GM23338 (cell line): ENCODE measurements at regions not wholly inside any gene's neighbourhood (a gene's known extent, or its start where the extent isn't known, plus 50 kb on each side); places are given as distances from the start of the nearest gene placed in this dataset.

Experiments used
- ATAC-seq: fragments of 200-7000 bp; cut with Tn5 transposase; 3 replicates; pipeline ENCODE4 v1.9.1; 2020
- DNase-seq: peaks from one replicate; pipeline ENCODE4 v3.0.0-alpha.2; 2015; ENCODE audit warnings: low spot score
- H2AFZ ChIP-seq: fragments of 200-600 bp; sonication (generic); 2 replicates; pipeline ENCODE4 v1.8.0; 2016; ENCODE audit warnings: antibody characterized with exemption, mild to moderate bottlenecking, moderate library complexity
- H3F3A ChIP-seq: fragments of 200-600 bp; sonication (generic); replicated peaks from 2 replicates; pipeline ENCODE4 v1.8.0; 2017; ENCODE audit warnings: antibody characterized with exemption, mixed run types, low read depth
- H3K27ac ChIP-seq: fragments of 200-600 bp; sonication (generic); 2 replicates; pipeline ENCODE4 v1.6.1; 2016; ENCODE audit warnings: low read depth
- H3K27me3 ChIP-seq: fragments of 200-600 bp; sonication (generic); 2 replicates; pipeline ENCODE4 v1.8.0; 2016; ENCODE audit warnings: mild to moderate bottlenecking, mixed run types, moderate library complexity; ENCODE audit not compliant: insufficient read depth
- H3K36me3 ChIP-seq: fragments of 200-600 bp; sonication (generic); 2 replicates; pipeline ENCODE4 v1.8.0; 2016; ENCODE audit warnings: mild to moderate bottlenecking; ENCODE audit not compliant: insufficient read depth
- H3K4me1 ChIP-seq: fragments of 200-600 bp; sonication (generic); 2 replicates; pipeline ENCODE4 v1.8.0; 2016; ENCODE audit warnings: mild to moderate bottlenecking, moderate library complexity; ENCODE audit not compliant: insufficient read depth
- H3K4me2 ChIP-seq: fragments of 200-600 bp; sonication (generic); 2 replicates; pipeline ENCODE4 v1.7.1; 2017; ENCODE audit warnings: mixed run types
- H3K4me3 ChIP-seq: fragments of 200-600 bp; sonication (generic); 2 replicates; pipeline ENCODE4 v1.6.1; 2016; ENCODE audit warnings: mixed run types
- H3K79me2 ChIP-seq: fragments of 200-600 bp; sonication (generic); replicated peaks from 2 replicates; pipeline ENCODE4 v1.8.0; 2017; ENCODE audit warnings: mild to moderate bottlenecking; ENCODE audit not compliant: insufficient read depth
- H3K9me2 ChIP-seq: fragments of 200-600 bp; sonication (generic); 2 replicates; pipeline ENCODE4 v1.8.0; 2017; ENCODE audit not compliant: insufficient read depth
- H4K20me1 ChIP-seq: fragments of 200-600 bp; sonication (generic); replicated peaks from 2 replicates; pipeline ENCODE4 v1.8.0; 2017; ENCODE audit warnings: mild to moderate bottlenecking; ENCODE audit not compliant: insufficient read depth
- H3K27ac Mint-ChIP-seq: 2 replicates; pipeline ENCODE4 v1.8.0; 2020; ENCODE audit warnings: inconsistent platforms, mild to moderate bottlenecking, moderate library complexity, mixed read lengths
- H3K27me3 Mint-ChIP-seq: 3 replicates; pipeline ENCODE4 v1.8.0; 2022; ENCODE audit warnings: low read depth, mild to moderate bottlenecking, moderate library complexity, mixed read lengths, inconsistent platforms; ENCODE audit not compliant: insufficient read depth, poor library complexity
- H3K36me3 Mint-ChIP-seq: 3 replicates; pipeline ENCODE4 v1.8.0; 2021; ENCODE audit warnings: low read depth, mild to moderate bottlenecking, inconsistent platforms, moderate library complexity, mixed read lengths
- H3K4me1 Mint-ChIP-seq: 3 replicates; pipeline ENCODE4 v1.8.0; 2020; ENCODE audit warnings: mild to moderate bottlenecking, inconsistent platforms, mixed read lengths
- H3K4me3 Mint-ChIP-seq: 3 replicates; pipeline ENCODE4 v1.8.0; 2021; ENCODE audit warnings: moderate library complexity, mild to moderate bottlenecking, inconsistent platforms, mixed read lengths
- H3K9me3 Mint-ChIP-seq: 3 replicates; pipeline ENCODE4 v1.8.0; 2020; ENCODE audit warnings: moderate library complexity, mild to moderate bottlenecking, inconsistent platforms, mixed read lengths
- CREB1 ChIP-seq: fragments of 250-450 bp; sonication (Bioruptor Pico); IDR thresholded peaks from 2 replicates; pipeline ENCODE4 v1.5.0; 2020; ENCODE audit warnings: low read depth, mild to moderate bottlenecking, moderate library complexity
- POLR2AphosphoS5 ChIP-seq: IDR thresholded peaks from 2 replicates; pipeline ENCODE4 v1.6.1; 2016; ENCODE audit warnings: antibody characterized with exemption, low read depth
- ZNF114 ChIP-seq: fragments of 250-450 bp; sonication (Bioruptor Pico); IDR thresholded peaks from 2 replicates; pipeline ENCODE4 v1.5.0; 2020; ENCODE audit warnings: mild to moderate bottlenecking, moderate library complexity
- TF ChIP-seq, protein P1 (sequence below): fragments of 250-450 bp; sonication (Bioruptor Pico); IDR thresholded peaks from 2 replicates; pipeline ENCODE4 v1.5.0; 2020; ENCODE audit warnings: mild to moderate bottlenecking, moderate library complexity
- TF ChIP-seq, protein P2 (sequence below): IDR thresholded peaks from 2 replicates; pipeline ENCODE4 v1.6.1; 2016; ENCODE audit warnings: antibody characterized with exemption

DNA sequence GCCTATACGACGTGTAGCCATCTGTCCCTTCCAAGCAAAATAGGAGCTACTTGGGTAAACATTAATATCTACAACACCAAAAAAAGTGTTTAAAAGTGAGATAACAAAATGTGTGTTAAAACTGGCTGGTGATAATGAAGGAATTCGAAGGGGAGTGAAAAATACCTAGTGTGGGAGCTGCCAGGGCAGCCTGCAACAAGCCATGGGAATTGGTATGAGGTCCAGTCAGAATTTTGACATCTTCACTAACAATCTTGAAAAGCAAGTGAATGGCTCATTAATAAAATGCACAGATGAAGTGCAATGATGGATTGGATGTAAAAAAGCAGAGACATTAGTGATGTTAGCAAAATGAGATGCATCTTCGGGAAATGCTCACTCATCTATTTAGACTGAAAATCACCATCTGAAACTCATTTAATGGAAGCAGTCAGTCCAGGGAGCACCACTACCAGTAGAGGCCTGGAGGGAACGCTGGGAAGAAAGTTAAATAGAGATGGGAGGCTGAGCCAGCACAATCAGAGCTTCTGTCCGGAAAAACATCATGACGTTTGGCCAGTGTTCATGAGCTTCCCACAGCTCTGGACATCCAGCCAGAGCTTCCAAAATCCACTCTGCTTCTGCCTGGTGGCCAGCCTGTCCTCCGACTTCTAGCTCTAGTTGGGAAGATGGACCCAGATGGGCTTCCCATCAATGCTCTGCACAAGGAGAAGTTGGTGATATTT lies 405.0 kb upstream of the TMTC1 start:
- Histone ChIP-seq H3K27ac (no peak overlapping the region), H3K27me3 (no peaks in the 10 kb centered on the region), H3K4me3 (no peak overlapping the region), H3F3A (no peaks in the 10 kb centered on the region), H3K9me2 (no peaks in the 10 kb centered on the region), H3K4me1 (no peaks in the 10 kb centered on the region), H4K20me1 (no peaks in the 10 kb centered on the region), H2AFZ (no peak overlapping the region; the same call in 1 of the 2 replicates), H3K36me3 (no peaks in the 10 kb centered on the region), H3K79me2 (no peaks in the 10 kb centered on the region), H3K4me2 (no peak overlapping the region)
- H3K27me3 Mint-ChIP-seq, result no peaks in the 10 kb centered on the region
- ATAC-seq (no peak), DNase-seq (no peak)
- no peaks in the 10 kb centered on the region for H3K36me3 Mint-ChIP-seq
- no peak overlapping the region for H3K27ac Mint-ChIP-seq
- no peak overlapping the region for H3K4me3 Mint-ChIP-seq
- H3K9me3 Mint-ChIP-seq, result no peaks in the 10 kb centered on the region
- TF ChIP-seq POLR2AphosphoS5, result no peak
- no peak for TF ChIP-seq CREB1
- TF ChIP-seq, protein P1, sequence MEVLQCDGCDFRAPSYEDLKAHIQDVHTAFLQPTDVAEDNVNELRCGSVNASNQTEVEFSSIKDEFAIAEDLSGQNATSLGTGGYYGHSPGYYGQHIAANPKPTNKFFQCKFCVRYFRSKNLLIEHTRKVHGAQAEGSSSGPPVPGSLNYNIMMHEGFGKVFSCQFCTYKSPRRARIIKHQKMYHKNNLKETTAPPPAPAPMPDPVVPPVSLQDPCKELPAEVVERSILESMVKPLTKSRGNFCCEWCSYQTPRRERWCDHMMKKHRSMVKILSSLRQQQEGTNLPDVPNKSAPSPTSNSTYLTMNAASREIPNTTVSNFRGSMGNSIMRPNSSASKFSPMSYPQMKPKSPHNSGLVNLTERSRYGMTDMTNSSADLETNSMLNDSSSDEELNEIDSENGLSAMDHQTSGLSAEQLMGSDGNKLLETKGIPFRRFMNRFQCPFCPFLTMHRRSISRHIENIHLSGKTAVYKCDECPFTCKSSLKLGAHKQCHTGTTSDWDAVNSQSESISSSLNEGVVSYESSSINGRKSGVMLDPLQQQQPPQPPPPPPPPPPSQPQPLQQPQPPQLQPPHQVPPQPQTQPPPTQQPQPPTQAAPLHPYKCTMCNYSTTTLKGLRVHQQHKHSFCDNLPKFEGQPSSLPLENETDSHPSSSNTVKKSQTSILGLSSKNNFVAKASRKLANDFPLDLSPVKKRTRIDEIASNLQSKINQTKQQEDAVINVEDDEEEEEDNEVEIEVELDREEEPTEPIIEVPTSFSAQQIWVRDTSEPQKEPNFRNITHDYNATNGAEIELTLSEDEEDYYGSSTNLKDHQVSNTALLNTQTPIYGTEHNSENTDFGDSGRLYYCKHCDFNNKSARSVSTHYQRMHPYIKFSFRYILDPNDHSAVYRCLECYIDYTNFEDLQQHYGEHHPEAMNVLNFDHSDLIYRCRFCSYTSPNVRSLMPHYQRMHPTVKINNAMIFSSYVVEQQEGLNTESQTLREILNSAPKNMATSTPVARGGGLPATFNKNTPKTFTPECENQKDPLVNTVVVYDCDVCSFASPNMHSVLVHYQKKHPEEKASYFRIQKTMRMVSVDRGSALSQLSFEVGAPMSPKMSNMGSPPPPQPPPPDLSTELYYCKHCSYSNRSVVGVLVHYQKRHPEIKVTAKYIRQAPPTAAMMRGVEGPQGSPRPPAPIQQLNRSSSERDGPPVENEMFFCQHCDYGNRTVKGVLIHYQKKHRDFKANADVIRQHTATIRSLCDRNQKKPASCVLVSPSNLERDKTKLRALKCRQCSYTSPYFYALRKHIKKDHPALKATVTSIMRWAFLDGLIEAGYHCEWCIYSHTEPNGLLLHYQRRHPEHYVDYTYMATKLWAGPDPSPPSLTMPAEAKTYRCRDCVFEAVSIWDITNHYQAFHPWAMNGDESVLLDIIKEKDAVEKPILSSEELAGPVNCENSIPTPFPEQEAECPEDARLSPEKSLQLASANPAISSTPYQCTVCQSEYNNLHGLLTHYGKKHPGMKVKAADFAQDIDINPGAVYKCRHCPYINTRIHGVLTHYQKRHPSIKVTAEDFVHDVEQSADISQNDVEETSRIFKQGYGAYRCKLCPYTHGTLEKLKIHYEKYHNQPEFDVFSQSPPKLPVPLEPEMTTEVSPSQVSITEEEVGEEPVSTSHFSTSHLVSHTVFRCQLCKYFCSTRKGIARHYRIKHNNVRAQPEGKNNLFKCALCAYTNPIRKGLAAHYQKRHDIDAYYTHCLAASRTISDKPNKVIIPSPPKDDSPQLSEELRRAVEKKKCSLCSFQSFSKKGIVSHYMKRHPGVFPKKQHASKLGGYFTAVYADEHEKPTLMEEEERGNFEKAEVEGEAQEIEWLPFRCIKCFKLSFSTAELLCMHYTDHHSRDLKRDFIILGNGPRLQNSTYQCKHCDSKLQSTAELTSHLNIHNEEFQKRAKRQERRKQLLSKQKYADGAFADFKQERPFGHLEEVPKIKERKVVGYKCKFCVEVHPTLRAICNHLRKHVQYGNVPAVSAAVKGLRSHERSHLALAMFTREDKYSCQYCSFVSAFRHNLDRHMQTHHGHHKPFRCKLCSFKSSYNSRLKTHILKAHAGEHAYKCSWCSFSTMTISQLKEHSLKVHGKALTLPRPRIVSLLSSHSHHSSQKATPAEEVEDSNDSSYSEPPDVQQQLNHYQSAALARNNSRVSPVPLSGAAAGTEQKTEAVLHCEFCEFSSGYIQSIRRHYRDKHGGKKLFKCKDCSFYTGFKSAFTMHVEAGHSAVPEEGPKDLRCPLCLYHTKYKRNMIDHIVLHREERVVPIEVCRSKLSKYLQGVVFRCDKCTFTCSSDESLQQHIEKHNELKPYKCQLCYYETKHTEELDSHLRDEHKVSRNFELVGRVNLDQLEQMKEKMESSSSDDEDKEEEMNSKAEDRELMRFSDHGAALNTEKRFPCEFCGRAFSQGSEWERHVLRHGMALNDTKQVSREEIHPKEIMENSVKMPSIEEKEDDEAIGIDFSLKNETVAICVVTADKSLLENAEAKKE (CRISPR knock-in tag), result no peak
- no peak for TF ChIP-seq ZNF114 (CRISPR knock-in tag)
- TF ChIP-seq, protein P2, sequence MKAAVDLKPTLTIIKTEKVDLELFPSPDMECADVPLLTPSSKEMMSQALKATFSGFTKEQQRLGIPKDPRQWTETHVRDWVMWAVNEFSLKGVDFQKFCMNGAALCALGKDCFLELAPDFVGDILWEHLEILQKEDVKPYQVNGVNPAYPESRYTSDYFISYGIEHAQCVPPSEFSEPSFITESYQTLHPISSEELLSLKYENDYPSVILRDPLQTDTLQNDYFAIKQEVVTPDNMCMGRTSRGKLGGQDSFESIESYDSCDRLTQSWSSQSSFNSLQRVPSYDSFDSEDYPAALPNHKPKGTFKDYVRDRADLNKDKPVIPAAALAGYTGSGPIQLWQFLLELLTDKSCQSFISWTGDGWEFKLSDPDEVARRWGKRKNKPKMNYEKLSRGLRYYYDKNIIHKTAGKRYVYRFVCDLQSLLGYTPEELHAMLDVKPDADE, result no peak
- no peaks in the 10 kb centered on the region for H3K4me1 Mint-ChIP-seq
